GM10266 (cell line): ENCODE measurements at regions not wholly inside any gene's neighbourhood (a gene's known extent, or its start where the extent isn't known, plus 50 kb on each side); places are given as distances from the start of the nearest gene placed in this dataset.

ENCODE experiments used
- DNase-seq: peaks from one replicate; pipeline ENCODE4 v3.0.0; 2012; ENCODE audit errors: extremely low spot score
- TF ChIP-seq, protein P1 (sequence below): IDR thresholded peaks from 2 replicates; pipeline ENCODE4 v1.5.1; 2012; ENCODE audit warnings: mild to moderate bottlenecking, low read depth; ENCODE audit not compliant: control insufficient read depth, insufficient read depth; ENCODE audit errors: missing control alignments

DNA sequence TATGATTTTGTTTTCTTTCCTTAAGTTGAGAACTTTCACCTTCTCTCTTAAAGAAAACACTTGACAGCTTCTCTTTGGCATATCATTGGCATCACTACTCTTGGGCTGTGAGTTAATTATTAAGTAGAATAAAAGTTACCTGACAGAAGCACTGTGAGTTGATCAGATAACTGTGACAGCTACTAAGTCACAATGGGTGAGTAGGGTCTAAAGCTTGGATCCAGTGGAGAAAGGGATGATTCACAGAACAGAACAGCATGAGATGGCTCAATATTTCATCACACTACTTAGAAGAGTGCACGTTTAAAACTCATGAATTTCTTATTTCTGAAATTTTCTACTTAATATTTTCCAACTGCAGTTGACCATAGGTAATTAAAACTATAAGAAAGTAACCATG lies 268.5 kb upstream of the NMUR2 start:
- no peak for DNase-seq
- TF ChIP-seq, protein P1, sequence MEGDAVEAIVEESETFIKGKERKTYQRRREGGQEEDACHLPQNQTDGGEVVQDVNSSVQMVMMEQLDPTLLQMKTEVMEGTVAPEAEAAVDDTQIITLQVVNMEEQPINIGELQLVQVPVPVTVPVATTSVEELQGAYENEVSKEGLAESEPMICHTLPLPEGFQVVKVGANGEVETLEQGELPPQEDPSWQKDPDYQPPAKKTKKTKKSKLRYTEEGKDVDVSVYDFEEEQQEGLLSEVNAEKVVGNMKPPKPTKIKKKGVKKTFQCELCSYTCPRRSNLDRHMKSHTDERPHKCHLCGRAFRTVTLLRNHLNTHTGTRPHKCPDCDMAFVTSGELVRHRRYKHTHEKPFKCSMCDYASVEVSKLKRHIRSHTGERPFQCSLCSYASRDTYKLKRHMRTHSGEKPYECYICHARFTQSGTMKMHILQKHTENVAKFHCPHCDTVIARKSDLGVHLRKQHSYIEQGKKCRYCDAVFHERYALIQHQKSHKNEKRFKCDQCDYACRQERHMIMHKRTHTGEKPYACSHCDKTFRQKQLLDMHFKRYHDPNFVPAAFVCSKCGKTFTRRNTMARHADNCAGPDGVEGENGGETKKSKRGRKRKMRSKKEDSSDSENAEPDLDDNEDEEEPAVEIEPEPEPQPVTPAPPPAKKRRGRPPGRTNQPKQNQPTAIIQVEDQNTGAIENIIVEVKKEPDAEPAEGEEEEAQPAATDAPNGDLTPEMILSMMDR: no peak

GRCh38 chr5:152674403-152674802 lies 269.3 kb upstream of the NMUR2 start:
- TF ChIP-seq, protein P1: no peak
- no peak for DNase-seq

DNA sequence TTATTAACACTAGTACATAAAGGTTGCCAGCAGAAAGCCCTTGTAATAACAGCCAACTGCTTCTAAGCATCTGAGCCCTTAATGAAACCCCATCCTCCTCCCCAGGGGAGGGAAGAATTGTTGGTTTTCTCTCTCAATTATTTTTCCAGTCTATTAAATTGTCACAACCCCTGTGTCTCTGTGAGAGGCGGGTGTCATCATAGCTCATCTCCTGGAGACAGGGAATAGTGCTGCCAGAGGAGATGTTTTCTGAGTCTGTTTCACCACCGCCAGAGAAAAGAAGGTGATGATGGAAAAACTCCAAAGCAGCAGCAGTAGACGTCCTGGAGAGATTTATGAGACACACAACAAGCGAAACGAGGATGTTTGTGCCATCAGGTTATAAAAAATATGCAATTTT lies 271.1 kb upstream of the NMUR2 start:
- TF ChIP-seq, protein P1: no peak
- no peak for DNase-seq

DNA sequence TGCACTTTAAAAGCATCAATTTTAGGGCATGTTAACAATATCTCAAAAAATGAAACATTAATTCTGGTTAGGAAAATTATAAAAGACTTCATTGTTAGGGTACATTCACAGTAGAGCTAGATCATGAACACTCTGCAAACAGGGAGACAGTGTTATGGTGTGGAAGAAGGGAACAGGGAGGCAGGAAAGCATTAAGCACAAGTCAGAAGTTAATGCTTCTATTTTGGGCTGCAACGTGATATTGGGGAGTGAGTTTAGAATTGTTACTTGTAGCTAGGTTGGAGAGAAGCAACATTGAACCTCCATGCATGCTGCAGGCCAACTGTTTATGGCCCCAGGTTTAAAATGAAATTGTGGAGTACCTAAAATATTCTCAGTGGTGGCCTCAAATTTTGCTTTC lies 278.1 kb upstream of the NMUR2 start:
- DNase-seq: no peak
- TF ChIP-seq, protein P1: no peak

- TF ChIP-seq, protein P1: no peak
These were observed 281.9 kb upstream of the NMUR2 start for GRCh38 chr5:152686931-152687330.

GRCh38 chr5:152688561-152689249 lies 283.6 kb upstream of the NMUR2 start:
- DNase-seq: no peak

More at GRCh38 chr5:152686931-152687330, 281.9 kb upstream of the NMUR2 start:
- no peak for DNase-seq

DNA sequence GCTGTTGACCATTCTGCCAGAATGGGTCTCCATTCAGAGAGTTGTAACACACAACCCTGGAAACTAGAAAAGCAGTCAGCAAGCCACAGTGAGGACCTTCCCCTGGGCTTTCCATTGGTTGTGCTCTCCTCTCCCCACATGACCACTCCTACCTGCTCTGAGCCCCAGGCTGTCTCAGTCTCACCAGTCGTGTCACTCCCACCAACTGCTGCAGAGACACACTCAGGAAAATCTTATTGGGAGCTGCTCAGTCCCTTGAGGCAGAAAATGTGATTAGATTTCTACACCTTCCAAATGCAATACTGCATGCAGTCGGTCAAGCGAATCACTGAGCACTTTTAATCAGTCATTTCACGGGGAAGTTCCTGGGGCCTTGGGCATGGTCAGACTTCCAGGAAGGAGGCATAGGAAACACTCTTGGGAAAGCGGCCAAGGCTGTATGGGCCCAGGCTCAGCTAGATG lies 284.2 kb upstream of the NMUR2 start:
- TF ChIP-seq, protein P1: no peak

More at GRCh38 chr5:152688561-152689249, 283.6 kb upstream of the NMUR2 start:
- TF ChIP-seq, protein P1: no peak

More for the DNA sequence above, 284.2 kb upstream of the NMUR2 start:
- DNase-seq: no peak
